Gastroesophageal sphincter (tissue), 3 donors: ENCODE measurements at regions not wholly inside any gene's neighbourhood (a gene's known extent, or its start where the extent isn't known, plus 50 kb on each side); places are given as distances from the start of the nearest gene placed in this dataset.

Source experiments
- EP300 ChIP-seq: sonication (generic); formaldehyde crosslinking; IDR thresholded peaks from one replicate; pipeline ENCODE4 v1.6.1; 2017; ENCODE audit warnings: antibody characterized with exemption, mild to moderate bottlenecking
- POLR2A ChIP-seq, 2 donors: fragments of 450-650 bp; IDR thresholded peaks; one replicate each; pipeline ENCODE4 v1.6.1; 2017; ENCODE audit warnings: antibody characterized with exemption in 2 of 2, mild to moderate bottlenecking in 2 of 2, moderate library complexity in 1 of 2
- POLR2AphosphoS5 ChIP-seq: sonication (generic); formaldehyde crosslinking; IDR thresholded peaks from one replicate; pipeline ENCODE4 v1.6.1; 2017; ENCODE audit warnings: antibody characterized with exemption
- TF ChIP-seq, protein P1 (sequence below), 4 experiments: fragments of 200-600 bp in 2 of 4; fragments of 450-650 bp in 2 of 4; sonication (generic) in 1 of 4; IDR thresholded peaks; one replicate each; pipeline ENCODE4 v1.5.1; 2017 to 2019; ENCODE audit warnings: antibody characterized with exemption in 4 of 4, mild to moderate bottlenecking in 2 of 4, moderate library complexity in 2 of 4

DNA sequence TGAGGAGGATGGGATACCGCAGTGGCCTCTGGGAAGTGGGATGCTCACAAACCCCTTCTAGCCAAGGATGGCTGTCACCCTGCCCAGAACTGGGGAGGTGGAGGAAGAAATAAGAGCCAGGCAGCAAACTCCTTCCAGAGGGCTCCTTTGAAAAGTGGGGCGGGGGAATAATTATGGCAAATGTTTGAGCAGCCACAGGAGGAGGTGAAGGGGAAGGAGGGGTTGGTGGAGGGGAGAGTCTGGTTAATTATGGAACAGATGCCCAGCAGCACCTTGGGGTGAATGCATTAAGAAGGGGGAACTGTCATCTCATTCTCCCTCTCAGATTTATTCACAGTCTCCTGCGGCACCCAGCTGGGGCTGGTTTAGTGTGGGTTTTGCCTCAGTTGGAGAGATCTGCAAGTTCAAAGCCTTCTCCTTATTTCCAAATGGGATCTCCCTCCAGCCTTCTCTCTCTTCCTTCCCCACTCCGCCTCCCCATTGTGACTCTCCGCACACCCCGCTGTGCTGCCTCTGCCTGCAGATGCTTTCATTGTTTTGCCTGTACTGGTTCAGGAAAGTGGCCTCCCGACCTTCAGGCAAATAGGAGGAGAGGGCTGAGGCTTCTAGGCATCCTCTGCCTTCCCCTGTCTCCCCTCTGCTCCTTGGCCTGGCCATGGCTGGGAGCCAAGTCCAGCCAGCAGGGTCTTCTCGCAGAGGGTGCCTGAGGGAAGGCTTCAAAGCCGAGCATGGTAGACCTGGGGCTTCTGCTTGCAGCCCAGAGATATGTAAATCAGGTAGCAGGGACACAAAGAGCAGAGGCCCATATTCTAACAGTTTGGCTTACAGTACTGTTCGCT lies 457.2 kb upstream of the MEX3C start:
- TF ChIP-seq, protein P1, sequence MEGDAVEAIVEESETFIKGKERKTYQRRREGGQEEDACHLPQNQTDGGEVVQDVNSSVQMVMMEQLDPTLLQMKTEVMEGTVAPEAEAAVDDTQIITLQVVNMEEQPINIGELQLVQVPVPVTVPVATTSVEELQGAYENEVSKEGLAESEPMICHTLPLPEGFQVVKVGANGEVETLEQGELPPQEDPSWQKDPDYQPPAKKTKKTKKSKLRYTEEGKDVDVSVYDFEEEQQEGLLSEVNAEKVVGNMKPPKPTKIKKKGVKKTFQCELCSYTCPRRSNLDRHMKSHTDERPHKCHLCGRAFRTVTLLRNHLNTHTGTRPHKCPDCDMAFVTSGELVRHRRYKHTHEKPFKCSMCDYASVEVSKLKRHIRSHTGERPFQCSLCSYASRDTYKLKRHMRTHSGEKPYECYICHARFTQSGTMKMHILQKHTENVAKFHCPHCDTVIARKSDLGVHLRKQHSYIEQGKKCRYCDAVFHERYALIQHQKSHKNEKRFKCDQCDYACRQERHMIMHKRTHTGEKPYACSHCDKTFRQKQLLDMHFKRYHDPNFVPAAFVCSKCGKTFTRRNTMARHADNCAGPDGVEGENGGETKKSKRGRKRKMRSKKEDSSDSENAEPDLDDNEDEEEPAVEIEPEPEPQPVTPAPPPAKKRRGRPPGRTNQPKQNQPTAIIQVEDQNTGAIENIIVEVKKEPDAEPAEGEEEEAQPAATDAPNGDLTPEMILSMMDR (IDR thresholded peaks at IDR 0.05), result no peak
- TF ChIP-seq EP300, result no peak
- TF ChIP-seq POLR2AphosphoS5, result no peak
- TF ChIP-seq POLR2A (IDR thresholded peaks at IDR 0.05), result no peak
